NCI-H345 (cell line): ENCODE measurements at regions not wholly inside any gene's neighbourhood (a gene's known extent, or its start where the extent isn't known, plus 50 kb on each side); places are given as distances from the start of the nearest gene placed in this dataset.
"Not testable (repeated sequence)": the region's sequence is repeated elsewhere in the genome, so short reads cannot be mapped to it uniquely, and the experiment has no call there.

Experiments
- DNase-seq: peaks from one replicate; lab custom pipeline; 2025; lab: John Stamatoyannopoulos, UW

GRCh38 chr20:23151008-23151703, 65.0 kb upstream of the CD93 start:
- no peak for DNase-seq

- DNase-seq: no peak
Observed at GRCh38 chr20:23150304-23151007, 64.3 kb upstream of the CD93 start.

GRCh38 chr20:23149623-23150279, 63.6 kb upstream of the CD93 start:
- DNase-seq: no peak

GRCh38 chr20:23148731-23149570, 62.8 kb upstream of the CD93 start:
- DNase-seq: no peak

GRCh38 chr20:23147964-23148730, 62.0 kb upstream of the CD93 start:
- no peak for DNase-seq

- no peak for DNase-seq
Observed at GRCh38 chr20:23147647-23147963, 61.5 kb upstream of the CD93 start.

GRCh38 chr20:23146857-23147637, 60.9 kb upstream of the CD93 start:
- no peak for DNase-seq

GRCh38 chr20:23146181-23146580, 60.1 kb upstream of the CD93 start:
- DNase-seq: no peak

GRCh38 chr20:23145281-23145700, 59.2 kb upstream of the CD93 start:
- no peak for DNase-seq

- no peak for DNase-seq
Observed at GRCh38 chr20:23144856-23145255, 58.7 kb upstream of the CD93 start.

GRCh38 chr20:23143986-23144690, 58.0 kb upstream of the CD93 start:
- DNase-seq: no peak

GRCh38 chr20:23143098-23143497, 57.0 kb upstream of the CD93 start:
- no peak for DNase-seq

GRCh38 chr20:23142162-23143050, 56.3 kb upstream of the CD93 start:
- DNase-seq: no peak

GRCh38 chr20:23141450-23142161, 55.5 kb upstream of the CD93 start:
- DNase-seq: no peak

GRCh38 chr20:23140991-23141390, 54.9 kb upstream of the CD93 start:
- no peak for DNase-seq

- DNase-seq: not testable (repeated sequence)
Observed at GRCh38 chr20:23139984-23140383, 53.9 kb upstream of the CD93 start.

- peak; percentile 89 for DNase-seq
Observed at GRCh38 chr20:23139524-23139923, 53.4 kb upstream of the CD93 start.

GRCh38 chr20:23138682-23139081, 52.6 kb upstream of the CD93 start:
- DNase-seq: no peak

- no peak for DNase-seq
Observed at GRCh38 chr20:23138226-23138625, 52.1 kb upstream of the CD93 start.
